ENCODE measurements at regions not wholly inside any gene's neighbourhood (a gene's known extent, or its start where the extent isn't known, plus 50 kb on each side); places are given as distances from the start of the nearest gene placed in this dataset.

- no peak for DNase-seq (ENCODE audit: low read depth, low spot score)
- no peak overlapping the region for H3K27ac ChIP-seq
Observed at GRCh38 chr2:149903626-149904025, 316.1 kb upstream of the MMADHC start.

- no peak overlapping the region for H3K27ac ChIP-seq
- DNase-seq (ENCODE audit: low read depth, low spot score) = no peak
Observed at GRCh38 chr2:149902081-149902480, 314.5 kb upstream of the MMADHC start.

- no peak overlapping the region for H3K27ac ChIP-seq
- DNase-seq (ENCODE audit: low read depth, low spot score) = no peak
Observed at GRCh38 chr2:149901231-149901859, 313.8 kb upstream of the MMADHC start.

GRCh38 chr2:149899390-149899789 is 311.8 kb upstream of the MMADHC start:
- DNase-seq (ENCODE audit: low read depth, low spot score) = no peak

GRCh38 chr2:149894760-149895159 is 307.2 kb upstream of the MMADHC start:
- peak; percentile 65 for DNase-seq (ENCODE audit: low read depth, low spot score)
- peak overlapping the region; percentile 51 for H3K27ac ChIP-seq

More at GRCh38 chr2:149899390-149899789, 311.8 kb upstream of the MMADHC start:
- no peak overlapping the region for H3K27ac ChIP-seq

GRCh38 chr2:149894226-149894625 is 306.7 kb upstream of the MMADHC start:
- H3K27ac ChIP-seq = peak overlapping the region; percentile 51
- DNase-seq (ENCODE audit: low read depth, low spot score) = peak; percentile 52

- no peak for DNase-seq (ENCODE audit: low read depth, low spot score)
- no peak overlapping the region for H3K27ac ChIP-seq
Observed at GRCh38 chr2:149892563-149892962, 305.0 kb upstream of the MMADHC start.

- DNase-seq (ENCODE audit: low read depth, low spot score) = no peak
- H3K27ac ChIP-seq = peak overlapping the region; percentile 14
Observed at GRCh38 chr2:149885946-149886345, 298.4 kb upstream of the MMADHC start.

- H3K27ac ChIP-seq = peak overlapping the region; percentile 14
- peak; percentile 43 for DNase-seq (ENCODE audit: low read depth, low spot score)
Observed at GRCh38 chr2:149885468-149885867, 297.9 kb upstream of the MMADHC start.

GRCh38 chr2:149884871-149885270 is 297.3 kb upstream of the MMADHC start:
- peak overlapping the region; percentile 14 for H3K27ac ChIP-seq
- no peak for DNase-seq (ENCODE audit: low read depth, low spot score)

GRCh38 chr2:149877913-149878312 is 290.3 kb upstream of the MMADHC start:
- peak; percentile 40 for DNase-seq (ENCODE audit: low read depth, low spot score)
- peak overlapping the region; percentile 47 for H3K27ac ChIP-seq

GRCh38 chr2:149877074-149877473 is 289.5 kb upstream of the MMADHC start:
- peak overlapping the region; percentile 47 for H3K27ac ChIP-seq
- no peak for DNase-seq (ENCODE audit: low read depth, low spot score)

- DNase-seq (ENCODE audit: low read depth, low spot score) = no peak
- H3K27ac ChIP-seq = no peak overlapping the region
Observed at GRCh38 chr2:149873936-149874335, 286.4 kb upstream of the MMADHC start.

- DNase-seq (ENCODE audit: low read depth, low spot score) = no peak
Observed at GRCh38 chr2:149872638-149873150, 285.1 kb upstream of the MMADHC start.

GRCh38 chr2:149872041-149872440 is 284.5 kb upstream of the MMADHC start:
- no peak overlapping the region for H3K27ac ChIP-seq
- no peak for DNase-seq (ENCODE audit: low read depth, low spot score)

More at GRCh38 chr2:149872638-149873150, 285.1 kb upstream of the MMADHC start:
- no peak overlapping the region for H3K27ac ChIP-seq

- no peak for DNase-seq (ENCODE audit: low read depth, low spot score)
- no peak overlapping the region for H3K27ac ChIP-seq
Observed at GRCh38 chr2:149871091-149871885, 283.7 kb upstream of the MMADHC start.

GRCh38 chr2:149863227-149863626 is 275.7 kb upstream of the MMADHC start:
- H3K27ac ChIP-seq = no peak overlapping the region
- no peak for DNase-seq (ENCODE audit: low read depth, low spot score)

GRCh38 chr2:149861034-149861433 is 273.5 kb upstream of the MMADHC start:
- no peak for DNase-seq (ENCODE audit: low read depth, low spot score)
- no peak overlapping the region for H3K27ac ChIP-seq

- DNase-seq (ENCODE audit: low read depth, low spot score) = no peak
- no peak overlapping the region for H3K27ac ChIP-seq
Observed at GRCh38 chr2:149860276-149860921, 272.8 kb upstream of the MMADHC start.

- DNase-seq (ENCODE audit: low read depth, low spot score) = no peak
- H3K27ac ChIP-seq = peak overlapping the region; percentile 36
Observed at GRCh38 chr2:149858901-149859634, 271.5 kb upstream of the MMADHC start.

Data from epithelial cell of prostate (primary cell).